GM19035 (cell line): ENCODE measurements at regions not wholly inside any gene's neighbourhood (a gene's known extent, or its start where the extent isn't known, plus 50 kb on each side); places are given as distances from the start of the nearest gene placed in this dataset.
"Not testable (repeated sequence)": the region's sequence is repeated elsewhere in the genome, so short reads cannot be mapped to it uniquely, and the experiment has no call there.

Experiments
- ATAC-seq: cut with Tn5 transposase; IDR thresholded peaks from one replicate; pipeline ENCODE4 v1.9.1; 2021; ENCODE audit not compliant: unreplicated experiment

GRCh38 chr18:66895631-66896030 lies 291.7 kb upstream of the CDH19 start:
- ATAC-seq: no peak

DNA sequence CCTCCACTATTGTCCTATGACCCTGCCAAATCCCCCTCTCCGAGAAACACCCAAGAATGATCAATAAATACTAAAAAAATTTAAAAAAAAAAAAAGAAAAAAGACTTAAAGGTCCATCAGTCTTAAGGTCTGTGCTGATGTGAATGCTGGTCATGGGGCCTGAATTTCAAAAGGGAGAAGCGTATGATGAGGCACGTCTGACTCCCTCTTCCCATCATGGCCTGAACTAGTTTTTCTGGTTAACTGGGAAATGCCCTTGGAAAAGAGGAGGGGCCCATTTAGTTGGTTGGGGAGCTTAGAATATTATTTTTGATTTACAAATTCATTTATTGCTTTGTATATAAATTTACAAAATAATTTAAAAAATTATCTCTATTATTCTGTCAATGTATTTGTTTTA lies 291.0 kb upstream of the CDH19 start:
- ATAC-seq: no peak

DNA sequence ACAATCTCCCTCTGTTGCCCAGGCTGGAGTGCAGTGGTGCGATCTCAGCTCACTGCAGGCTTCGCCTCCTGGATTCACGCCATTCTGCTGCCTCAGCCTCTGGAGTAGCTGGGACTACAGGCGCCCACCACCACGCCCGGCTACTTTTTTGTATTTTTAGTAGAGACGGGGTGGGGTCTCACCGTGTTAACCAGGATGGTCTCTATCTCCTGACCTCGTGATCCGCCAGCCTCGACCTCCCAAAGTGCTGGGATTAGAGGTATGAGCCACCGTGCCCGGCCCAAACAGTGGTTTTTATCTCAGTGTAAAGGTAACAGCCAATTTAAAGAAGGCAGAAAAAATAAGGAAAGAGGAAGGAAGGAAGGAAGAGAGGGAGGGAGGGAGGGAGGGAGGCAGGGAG lies 288.5 kb upstream of the CDH19 start:
- ATAC-seq: not testable (repeated sequence)

DNA sequence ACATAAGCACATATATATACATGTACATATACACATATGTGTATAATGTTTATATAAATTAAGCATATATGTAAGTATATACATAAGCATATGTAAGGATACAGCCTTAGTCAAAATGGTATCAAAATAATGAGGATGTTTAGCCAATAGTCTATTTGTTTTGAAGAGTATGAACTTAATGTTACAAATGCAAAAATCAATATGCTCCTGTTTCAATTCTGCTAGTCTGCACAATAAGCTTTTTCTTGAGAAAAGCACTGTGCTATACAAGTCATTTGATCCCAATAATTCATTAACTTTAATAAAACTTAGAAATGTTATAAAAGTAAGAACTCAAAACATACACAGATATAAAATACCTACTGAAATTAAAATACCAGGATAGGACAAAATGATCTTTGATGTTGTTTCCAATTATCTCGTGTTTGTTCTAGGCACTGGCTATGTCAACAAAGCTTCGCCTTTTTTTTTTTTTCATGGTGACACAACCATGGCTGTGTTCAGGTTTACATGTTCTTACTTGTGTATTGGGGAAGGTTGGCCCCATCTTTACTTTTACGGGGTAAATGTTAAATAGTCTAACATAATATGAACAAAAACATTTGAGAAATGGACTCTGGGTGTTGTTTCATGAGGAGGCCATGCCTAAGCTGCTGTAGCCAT lies 271.1 kb upstream of the CDH19 start:
- ATAC-seq: no peak

DNA sequence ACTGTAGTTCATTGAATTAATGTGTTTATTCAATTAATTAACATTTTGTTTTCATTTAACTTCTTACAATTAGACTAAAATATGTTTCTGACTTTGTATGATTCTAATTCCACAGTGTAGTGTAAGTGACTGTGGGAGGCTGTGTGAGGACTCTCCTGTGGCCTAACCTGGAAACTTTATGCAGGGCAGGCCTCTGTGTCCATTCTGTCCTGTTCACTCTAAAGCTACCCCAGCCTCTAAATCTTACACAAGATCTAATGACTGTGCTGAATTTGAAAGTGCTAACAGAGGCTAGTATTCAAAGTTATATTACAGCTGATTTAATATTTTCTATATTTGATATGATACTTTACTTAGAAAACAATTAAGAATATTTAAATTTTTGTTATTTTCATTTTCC lies 270.5 kb upstream of the CDH19 start:
- no peak for ATAC-seq

DNA sequence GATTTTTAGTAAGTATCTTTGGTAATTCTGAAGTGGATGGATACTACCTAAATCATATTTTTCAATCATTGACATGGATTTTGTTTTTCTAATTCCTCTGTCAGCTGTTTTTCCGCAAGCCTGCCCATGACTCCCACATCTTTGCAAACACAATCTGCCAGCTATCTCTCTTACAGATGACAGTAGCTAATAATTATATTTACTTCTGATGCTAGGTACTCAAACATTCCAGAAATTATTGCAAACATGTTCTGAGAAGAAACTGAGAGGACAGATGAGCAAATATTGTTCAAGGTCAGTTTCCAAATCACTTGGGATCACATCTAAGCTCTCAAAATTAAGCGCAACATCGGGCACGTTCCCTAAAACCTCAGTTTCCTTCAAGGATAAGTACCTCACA lies 270.0 kb upstream of the CDH19 start:
- ATAC-seq: no peak

DNA sequence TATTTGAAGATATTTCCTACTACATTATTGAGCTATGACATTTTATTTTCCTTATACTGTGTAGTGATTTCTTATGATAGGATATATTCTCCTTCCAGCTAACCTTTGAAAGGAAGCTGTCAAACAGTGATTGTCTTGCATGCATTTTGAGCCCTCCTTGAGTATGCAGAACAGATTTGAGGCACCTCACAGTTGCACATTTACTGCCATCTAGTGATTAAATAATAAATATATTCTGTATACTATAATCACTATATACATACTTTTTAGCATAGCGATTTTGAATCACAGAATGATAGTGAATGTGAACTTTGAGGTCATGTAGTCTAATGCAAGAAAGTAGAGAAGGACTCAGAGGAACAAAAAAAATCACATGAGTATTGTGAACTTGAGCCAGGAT lies 268.4 kb upstream of the CDH19 start:
- ATAC-seq: no peak

DNA sequence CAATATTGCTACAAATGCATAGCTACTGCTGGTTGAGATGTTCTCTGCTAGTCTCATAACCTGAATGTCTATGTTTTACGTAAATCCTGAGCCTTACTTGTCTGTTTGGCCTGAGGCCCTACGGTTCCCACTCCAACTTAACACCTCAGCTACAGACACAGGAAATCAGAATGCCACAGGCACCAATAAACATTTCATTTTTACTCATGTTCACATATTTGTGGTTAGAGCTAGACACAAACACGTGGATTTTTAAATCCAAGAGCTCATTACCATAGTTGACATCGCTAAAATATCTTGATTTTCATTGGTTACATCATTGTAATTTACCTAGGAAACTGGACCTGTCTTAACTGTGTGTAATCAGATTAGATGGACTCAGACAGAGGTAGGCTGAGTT lies 263.8 kb upstream of the CDH19 start:
- ATAC-seq: no peak

DNA sequence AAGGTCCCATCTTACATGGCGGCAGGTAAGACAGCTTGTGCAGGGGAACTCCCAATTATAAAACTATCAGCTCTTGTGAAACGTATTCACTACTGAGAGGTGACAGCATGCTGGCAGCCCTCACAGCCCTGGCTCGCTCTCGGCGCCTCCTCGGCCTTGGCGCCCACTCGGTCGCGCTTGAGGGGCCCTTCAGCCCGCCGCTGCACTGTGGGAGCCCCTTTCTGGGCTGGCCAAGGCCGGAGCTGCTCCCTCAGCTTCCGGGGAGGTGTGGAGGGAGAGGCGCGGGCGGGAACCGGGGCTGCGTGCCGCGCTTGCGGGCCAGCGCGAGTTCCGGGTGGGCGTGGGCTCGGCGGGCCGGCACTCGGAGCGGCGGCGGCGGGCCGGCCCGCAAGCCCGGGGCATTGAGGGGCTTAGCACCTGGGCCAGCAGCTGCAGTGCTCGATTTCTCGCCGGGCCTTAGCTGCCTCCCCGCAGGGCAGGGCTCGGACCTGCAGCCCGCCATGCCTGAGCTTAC lies 262.6 kb upstream of the CDH19 start:
- ATAC-seq: not testable (repeated sequence)

DNA sequence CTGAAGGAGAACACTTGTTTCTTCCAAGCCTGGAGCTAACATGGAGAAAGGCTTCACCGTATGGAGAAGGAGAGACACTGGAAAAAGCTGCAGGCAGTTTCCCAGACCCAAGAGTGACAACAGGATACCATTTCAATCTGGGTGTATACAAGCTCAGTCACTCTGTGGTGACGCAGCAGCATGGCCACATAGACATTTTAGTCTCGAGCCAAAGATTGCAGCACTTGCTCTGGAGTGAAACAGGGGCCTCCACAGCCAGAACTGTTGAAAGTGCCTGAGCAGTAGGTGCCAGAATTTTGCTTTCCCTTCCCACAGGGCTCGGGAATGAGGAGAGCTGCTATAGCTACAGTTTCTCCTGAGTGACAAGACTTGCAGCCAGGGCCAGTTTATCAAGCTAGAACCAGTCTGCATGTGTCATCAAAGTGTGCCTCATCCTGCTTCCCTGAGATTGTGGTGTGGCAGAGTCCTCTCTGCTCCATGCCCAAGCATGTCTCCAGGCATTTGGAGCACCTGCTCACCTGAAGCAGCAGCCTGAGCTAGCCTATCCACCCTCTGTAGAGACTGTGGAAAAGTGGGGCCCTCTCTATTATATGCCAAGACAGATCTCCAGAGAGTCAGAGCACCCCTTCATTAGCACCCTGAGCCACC lies 234.6 kb upstream of the CDH19 start:
- ATAC-seq: no peak

GRCh38 chr18:66833646-66834045 lies 229.8 kb upstream of the CDH19 start:
- no peak for ATAC-seq

DNA sequence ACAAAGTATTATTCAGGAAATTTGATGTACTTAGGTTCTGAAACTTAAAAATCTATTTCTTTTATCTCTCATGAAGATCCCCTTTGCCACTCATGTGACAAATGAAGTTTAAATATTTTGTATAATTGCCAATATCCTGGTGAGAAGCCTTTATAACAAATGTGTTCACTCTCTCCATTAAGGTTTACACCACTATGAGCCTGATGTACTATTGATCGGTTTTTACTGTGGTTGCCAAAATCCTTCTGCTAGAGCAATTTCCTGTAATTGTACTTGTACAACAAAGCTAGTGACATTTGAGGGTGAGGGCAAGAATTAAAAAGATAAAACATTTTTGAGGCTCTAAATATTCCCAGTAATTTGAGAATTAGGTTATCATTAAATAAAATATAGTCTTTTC lies 222.3 kb upstream of the CDH19 start:
- ATAC-seq: no peak

GRCh38 chr18:66825347-66825746 lies 221.5 kb upstream of the CDH19 start:
- ATAC-seq: no peak

DNA sequence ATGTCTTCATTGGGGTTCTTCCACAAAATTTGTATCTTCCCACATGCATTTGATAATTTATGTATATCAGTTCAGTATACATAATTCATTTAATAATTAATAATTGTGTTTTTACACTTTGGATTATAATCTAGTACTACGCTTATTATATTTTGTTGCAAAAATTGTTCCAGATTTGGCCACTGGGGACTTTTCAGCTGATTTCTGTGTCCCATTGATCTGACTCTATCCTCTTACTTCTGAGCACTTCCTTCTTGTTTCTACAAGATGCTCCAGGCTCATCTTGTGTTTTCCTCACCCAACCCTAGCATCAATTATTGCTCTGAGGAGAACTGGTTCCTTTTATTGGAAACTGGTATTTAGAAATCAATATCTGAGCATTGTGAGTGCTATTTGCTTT lies 215.3 kb upstream of the CDH19 start:
- ATAC-seq: no peak

GRCh38 chr18:66813138-66813537 lies 209.2 kb upstream of the CDH19 start:
- ATAC-seq: no peak

DNA sequence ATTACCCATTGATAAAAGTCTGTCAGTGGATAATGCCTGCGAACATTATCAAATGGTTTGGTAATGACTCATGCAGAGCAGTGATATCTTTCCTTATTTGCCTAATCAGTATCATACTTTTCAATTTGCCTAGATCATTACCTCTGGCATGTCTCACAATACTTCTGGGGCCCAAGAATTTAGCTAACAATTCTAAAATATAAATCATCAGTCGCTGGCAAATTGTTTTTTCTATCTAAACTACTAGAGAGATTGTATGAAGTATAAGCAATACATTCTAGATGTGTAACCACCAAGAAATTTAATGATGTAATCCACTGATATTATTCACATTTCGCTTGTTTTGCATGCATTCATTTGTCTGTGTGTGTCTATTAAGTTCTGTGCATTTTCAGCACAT lies 191.2 kb upstream of the CDH19 start:
- no peak for ATAC-seq

- no peak for ATAC-seq
These were observed 188.6 kb upstream of the CDH19 start for GRCh38 chr18:66792466-66792865.

DNA sequence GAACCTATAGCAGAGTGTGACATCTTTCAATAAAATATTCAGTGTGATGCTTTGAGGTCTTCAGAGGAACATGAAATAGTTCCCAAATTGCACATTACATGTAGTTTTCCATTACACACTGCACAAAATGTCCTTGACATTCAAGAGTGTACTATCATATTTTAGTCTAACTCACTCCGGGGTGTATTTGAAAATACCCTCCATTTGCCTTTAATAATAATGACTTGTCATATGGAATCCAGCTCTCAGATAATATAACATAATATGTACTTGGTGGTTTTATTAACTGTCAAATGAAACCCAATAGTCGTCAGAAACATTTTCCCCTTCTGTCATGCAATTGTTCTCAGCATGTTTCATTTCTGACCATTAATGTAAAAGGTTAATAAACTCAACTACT lies 176.7 kb upstream of the CDH19 start:
- ATAC-seq: no peak

DNA sequence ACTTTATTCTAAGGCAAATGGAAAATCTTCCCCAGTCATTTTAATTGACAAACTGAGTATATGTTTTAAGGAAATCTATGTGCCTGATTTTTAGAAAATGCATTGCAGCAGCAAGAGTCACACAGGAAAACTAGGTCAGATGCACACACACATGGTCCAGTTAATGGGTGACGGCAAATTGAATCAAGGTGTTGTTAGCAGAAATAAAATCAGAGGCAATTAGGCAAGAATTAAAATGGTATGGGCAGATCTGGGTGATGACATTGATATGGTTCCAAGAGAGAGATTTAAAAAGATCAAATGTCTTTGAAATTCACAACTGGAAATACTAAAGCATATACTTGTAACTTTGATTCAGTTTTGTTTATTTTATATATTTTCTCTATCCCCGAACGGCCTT lies 174.2 kb upstream of the CDH19 start:
- no peak for ATAC-seq

GRCh38 chr18:66769375-66769774 lies 165.5 kb upstream of the CDH19 start:
- no peak for ATAC-seq

DNA sequence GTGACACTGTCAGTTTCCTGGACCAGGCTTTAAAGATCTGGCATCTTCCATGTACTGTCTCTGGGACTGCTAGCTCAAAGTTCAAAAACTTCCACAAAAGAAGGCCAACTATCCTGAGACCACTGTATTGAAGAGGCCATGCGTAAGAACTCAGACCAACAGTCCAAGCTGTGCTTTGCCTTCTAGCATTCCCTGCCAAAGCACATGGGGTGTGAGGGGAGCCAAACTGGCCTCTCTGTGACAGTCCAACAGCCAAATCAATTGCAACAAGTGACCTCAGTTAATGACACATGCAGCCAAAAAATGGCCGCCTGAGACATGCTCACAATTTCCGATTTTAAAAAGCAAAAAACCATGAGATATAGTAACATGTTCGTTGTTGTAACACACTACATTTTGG lies 160.3 kb upstream of the CDH19 start:
- no peak for ATAC-seq

- ATAC-seq: no peak
These were observed 157.3 kb upstream of the CDH19 start for GRCh38 chr18:66761166-66761565.

DNA sequence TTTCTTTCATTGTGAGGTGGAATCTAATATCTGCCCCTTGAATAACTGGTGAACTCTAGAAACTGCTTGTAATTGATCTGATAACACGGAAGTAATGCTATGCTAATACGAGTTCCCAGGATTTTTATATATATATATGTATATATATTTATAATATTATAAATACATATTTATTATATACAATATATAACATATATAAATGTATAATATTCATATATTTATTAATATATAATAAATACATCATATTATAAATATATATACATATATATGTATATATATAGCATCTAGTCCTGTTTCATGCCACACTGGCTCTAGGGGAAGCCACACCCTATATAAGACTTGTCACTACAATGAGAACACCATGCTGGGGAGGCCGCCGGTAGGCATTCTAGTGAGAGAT lies 156.7 kb upstream of the CDH19 start:
- ATAC-seq: no peak
